ENCODE measurements at regions not wholly inside any gene's neighbourhood (a gene's known extent, or its start where the extent isn't known, plus 50 kb on each side); places are given as distances from the start of the nearest gene placed in this dataset.

GRCh38 chr9:26371236-26371635, 521.4 kb downstream of the CAAP1 start:
- no peak for TF ChIP-seq POLR2A (IDR thresholded peaks at IDR 0.05; ENCODE audit: extremely low read depth, insufficient read length)
- TF ChIP-seq, protein P1, sequence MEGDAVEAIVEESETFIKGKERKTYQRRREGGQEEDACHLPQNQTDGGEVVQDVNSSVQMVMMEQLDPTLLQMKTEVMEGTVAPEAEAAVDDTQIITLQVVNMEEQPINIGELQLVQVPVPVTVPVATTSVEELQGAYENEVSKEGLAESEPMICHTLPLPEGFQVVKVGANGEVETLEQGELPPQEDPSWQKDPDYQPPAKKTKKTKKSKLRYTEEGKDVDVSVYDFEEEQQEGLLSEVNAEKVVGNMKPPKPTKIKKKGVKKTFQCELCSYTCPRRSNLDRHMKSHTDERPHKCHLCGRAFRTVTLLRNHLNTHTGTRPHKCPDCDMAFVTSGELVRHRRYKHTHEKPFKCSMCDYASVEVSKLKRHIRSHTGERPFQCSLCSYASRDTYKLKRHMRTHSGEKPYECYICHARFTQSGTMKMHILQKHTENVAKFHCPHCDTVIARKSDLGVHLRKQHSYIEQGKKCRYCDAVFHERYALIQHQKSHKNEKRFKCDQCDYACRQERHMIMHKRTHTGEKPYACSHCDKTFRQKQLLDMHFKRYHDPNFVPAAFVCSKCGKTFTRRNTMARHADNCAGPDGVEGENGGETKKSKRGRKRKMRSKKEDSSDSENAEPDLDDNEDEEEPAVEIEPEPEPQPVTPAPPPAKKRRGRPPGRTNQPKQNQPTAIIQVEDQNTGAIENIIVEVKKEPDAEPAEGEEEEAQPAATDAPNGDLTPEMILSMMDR (IDR thresholded peaks at IDR 0.05; ENCODE audit: low read depth, low read length) = no peak
- TF ChIP-seq MYC (IDR thresholded peaks at IDR 0.05; ENCODE audit: low read depth, low read length) = no peak
